ENCODE measurements at regions not wholly inside any gene's neighbourhood (a gene's known extent, or its start where the extent isn't known, plus 50 kb on each side); places are given as distances from the start of the nearest gene placed in this dataset.

DNA sequence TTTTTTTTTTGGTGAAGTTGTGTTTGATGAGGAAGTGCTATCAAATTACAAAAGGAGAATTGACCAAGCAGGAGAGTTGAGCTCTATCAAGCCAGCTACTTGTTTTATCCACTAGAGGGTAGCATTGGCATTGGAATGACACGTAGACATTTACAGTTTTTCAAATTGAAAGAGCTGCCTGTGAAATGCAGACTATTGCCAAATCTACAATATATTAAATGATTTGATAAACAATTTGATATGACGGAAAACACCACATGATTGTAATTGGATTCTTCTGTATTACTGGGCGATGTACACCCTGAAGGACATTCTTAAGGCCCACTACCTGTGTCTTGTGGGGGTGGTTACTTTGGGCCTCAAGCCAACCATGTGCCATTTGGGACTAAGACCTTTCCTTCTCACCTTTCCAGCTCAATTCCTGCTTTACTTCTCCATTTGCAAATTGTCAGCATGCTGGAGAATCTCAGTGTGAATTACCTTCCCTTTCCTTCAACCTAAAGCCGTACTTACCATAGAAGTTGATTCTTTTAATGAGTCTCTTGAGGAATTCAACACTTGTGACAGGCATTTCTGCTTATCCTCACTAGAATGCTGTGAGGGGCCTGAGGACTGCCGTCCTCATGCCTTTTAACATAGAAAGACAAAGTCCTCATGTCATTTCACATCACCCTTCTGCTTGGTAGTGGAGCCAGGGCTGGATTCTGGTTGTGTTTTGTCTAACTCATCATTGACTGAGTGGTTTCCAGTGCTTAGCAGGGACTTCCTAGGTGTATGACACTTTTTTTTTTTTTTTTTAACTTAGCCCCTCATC is 134.8 kb upstream of the THUMPD2 start:
- TF ChIP-seq, protein P1, sequence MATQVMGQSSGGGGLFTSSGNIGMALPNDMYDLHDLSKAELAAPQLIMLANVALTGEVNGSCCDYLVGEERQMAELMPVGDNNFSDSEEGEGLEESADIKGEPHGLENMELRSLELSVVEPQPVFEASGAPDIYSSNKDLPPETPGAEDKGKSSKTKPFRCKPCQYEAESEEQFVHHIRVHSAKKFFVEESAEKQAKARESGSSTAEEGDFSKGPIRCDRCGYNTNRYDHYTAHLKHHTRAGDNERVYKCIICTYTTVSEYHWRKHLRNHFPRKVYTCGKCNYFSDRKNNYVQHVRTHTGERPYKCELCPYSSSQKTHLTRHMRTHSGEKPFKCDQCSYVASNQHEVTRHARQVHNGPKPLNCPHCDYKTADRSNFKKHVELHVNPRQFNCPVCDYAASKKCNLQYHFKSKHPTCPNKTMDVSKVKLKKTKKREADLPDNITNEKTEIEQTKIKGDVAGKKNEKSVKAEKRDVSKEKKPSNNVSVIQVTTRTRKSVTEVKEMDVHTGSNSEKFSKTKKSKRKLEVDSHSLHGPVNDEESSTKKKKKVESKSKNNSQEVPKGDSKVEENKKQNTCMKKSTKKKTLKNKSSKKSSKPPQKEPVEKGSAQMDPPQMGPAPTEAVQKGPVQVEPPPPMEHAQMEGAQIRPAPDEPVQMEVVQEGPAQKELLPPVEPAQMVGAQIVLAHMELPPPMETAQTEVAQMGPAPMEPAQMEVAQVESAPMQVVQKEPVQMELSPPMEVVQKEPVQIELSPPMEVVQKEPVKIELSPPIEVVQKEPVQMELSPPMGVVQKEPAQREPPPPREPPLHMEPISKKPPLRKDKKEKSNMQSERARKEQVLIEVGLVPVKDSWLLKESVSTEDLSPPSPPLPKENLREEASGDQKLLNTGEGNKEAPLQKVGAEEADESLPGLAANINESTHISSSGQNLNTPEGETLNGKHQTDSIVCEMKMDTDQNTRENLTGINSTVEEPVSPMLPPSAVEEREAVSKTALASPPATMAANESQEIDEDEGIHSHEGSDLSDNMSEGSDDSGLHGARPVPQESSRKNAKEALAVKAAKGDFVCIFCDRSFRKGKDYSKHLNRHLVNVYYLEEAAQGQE (IDR thresholded peaks at IDR 0.05; ENCODE audit: borderline replicate concordance), result peak; percentile 71; the same call in 1 of the 2 replicates
- TF ChIP-seq, protein P1 (CRISPR knock-in tag; IDR thresholded peaks at IDR 0.05; ENCODE audit: low read depth), result no peak
- TF ChIP-seq SMAD3 (CRISPR knock-in tag; conservative IDR thresholded peaks at IDR 0.05), result no peak
- TF ChIP-seq PHB (CRISPR knock-in tag; IDR thresholded peaks at IDR 0.05), result no peak
- no peak for TF ChIP-seq EZH2 (IDR thresholded peaks at IDR 0.05; ENCODE audit: borderline replicate concordance, low read depth, low read length)
- TF ChIP-seq JUN (IDR thresholded peaks at IDR 0.05; ENCODE audit: borderline replicate concordance, low read depth, low read length), result no peak
- no peak for TF ChIP-seq JUN (CRISPR knock-in tag; IDR thresholded peaks at IDR 0.05; ENCODE audit: borderline replicate concordance)
- no peak for TF ChIP-seq POLR2A (conservative IDR thresholded peaks at IDR 0.05)
- TF ChIP-seq, protein P2, sequence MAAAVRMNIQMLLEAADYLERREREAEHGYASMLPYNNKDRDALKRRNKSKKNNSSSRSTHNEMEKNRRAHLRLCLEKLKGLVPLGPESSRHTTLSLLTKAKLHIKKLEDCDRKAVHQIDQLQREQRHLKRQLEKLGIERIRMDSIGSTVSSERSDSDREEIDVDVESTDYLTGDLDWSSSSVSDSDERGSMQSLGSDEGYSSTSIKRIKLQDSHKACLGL (CRISPR knock-in tag; IDR thresholded peaks at IDR 0.05; ENCODE audit: borderline replicate concordance, poor library complexity, severe bottlenecking), result no peak
